H1 (cell line): ENCODE measurements at regions not wholly inside any gene's neighbourhood (a gene's known extent, or its start where the extent isn't known, plus 50 kb on each side); places are given as distances from the start of the nearest gene placed in this dataset.

Experiments
- CTCF ChIA-PET: fragments of 300-600 bp; sonication (Branson Sonifier 250); formaldehyde crosslinking; loops from one replicate; lab custom pipeline; 2021; ENCODE audit not compliant: partially characterized antibody; lab: Charles Lee
- POLR2A ChIA-PET: fragments of 300-600 bp; sonication (Branson Sonifier 250); formaldehyde crosslinking; loops from one replicate; lab custom pipeline; 2021; ENCODE audit warnings: inconsistent platforms; ENCODE audit not compliant: partially characterized antibody; lab: Charles Lee
- DNase-seq, 2 experiments: peaks; one replicate each; pipeline versions ENCODE4 v3.0.0 to v3.0.0-alpha.2; 2010 to 2022; ENCODE audit warnings: low spot score in 2 of 2, low read depth in 1 of 2, mixed read lengths in 1 of 2
- FAIRE-seq: peaks from 2 replicates; lab custom pipeline; 2011; peaks lifted over from hg19 to GRCh38; lab: Jason Lieb, UNC
- H2AFZ ChIP-seq: 2 replicates; pipeline ENCODE4 v1.8.1; 2012; ENCODE audit warnings: low read length, inconsistent platforms
- H2AK5ac ChIP-seq: 2 replicates; pipeline ENCODE4 v1.6.1; 2013; ENCODE audit warnings: low read depth, low read length
- H2BK120ac ChIP-seq: replicated peaks from 2 replicates; pipeline ENCODE3; 2013; ENCODE audit warnings: low read depth, low read length, inconsistent platforms
- H2BK12ac ChIP-seq: 2 replicates; pipeline ENCODE4 v1.6.1; 2013; ENCODE audit warnings: low read depth, low read length
- H2BK15ac ChIP-seq: 2 replicates; pipeline ENCODE4 v1.6.1; 2013; ENCODE audit warnings: low read length
- H2BK20ac ChIP-seq: 2 replicates; pipeline ENCODE4 v1.6.1; 2013; ENCODE audit warnings: low read length
- H2BK5ac ChIP-seq: 2 replicates; pipeline ENCODE4 v1.6.1; 2013; ENCODE audit warnings: low read depth, low read length
- H3K14ac ChIP-seq: 2 replicates; pipeline ENCODE4 v1.6.1; 2013; ENCODE audit warnings: inconsistent platforms; ENCODE audit not compliant: insufficient read length
- H3K18ac ChIP-seq: 2 replicates; pipeline ENCODE4 v1.6.1; 2013; ENCODE audit warnings: low read length; ENCODE audit errors: extremely low read depth
- H3K23ac ChIP-seq: 2 replicates; pipeline ENCODE4 v1.6.1; 2013; ENCODE audit warnings: inconsistent platforms; ENCODE audit not compliant: insufficient read length
- H3K23me2 ChIP-seq: 2 replicates; pipeline ENCODE4 v1.6.1; 2013; ENCODE audit warnings: low read depth, low read length
- H3K27ac ChIP-seq: 2 replicates; pipeline ENCODE4 v1.6.1; 2011; ENCODE audit warnings: low read depth, low read length, inconsistent platforms
- H3K27me3 ChIP-seq, 4 experiments: replicated peaks in 1 of 4; 1 replicate in 1 of 4; 2 replicates in 3 of 4; pipeline versions ENCODE4 v1.6.1 to v1.8.1; 2011 to 2013; ENCODE audit warnings: low read length in 3 of 4, mild to moderate bottlenecking in 3 of 4, inconsistent platforms in 2 of 4, mixed read lengths in 2 of 4, moderate library complexity in 1 of 4; ENCODE audit not compliant: control insufficient read depth in 3 of 4, insufficient read depth in 3 of 4; ENCODE audit errors: extremely low read depth in 1 of 4
- H3K36me3 ChIP-seq, 4 experiments: 2 replicates each; pipeline versions ENCODE4 v1.6.1 to v1.8.1; 2011 to 2013; ENCODE audit warnings: mild to moderate bottlenecking in 4 of 4, low read length in 3 of 4, moderate library complexity in 2 of 4, control low read depth in 1 of 4, inconsistent platforms in 1 of 4; ENCODE audit not compliant: insufficient read depth in 4 of 4, control insufficient read depth in 2 of 4
- H3K4ac ChIP-seq: replicated peaks from 2 replicates; pipeline ENCODE3; 2013; ENCODE audit warnings: low read length, low read depth, mixed read lengths, inconsistent platforms; ENCODE audit not compliant: insufficient read length
- H3K4me1 ChIP-seq, 4 experiments: replicated peaks in 1 of 4; 1 replicate in 1 of 4; 2 replicates in 3 of 4; pipeline versions ENCODE4 v1.6.1 to v1.8.1; 2011 to 2013; ENCODE audit warnings: low read length in 3 of 4, inconsistent platforms in 2 of 4, mixed read lengths in 1 of 4; ENCODE audit not compliant: insufficient read depth in 4 of 4, control insufficient read depth in 3 of 4
- H3K4me2 ChIP-seq, 2 experiments: 2 replicates each; pipeline versions ENCODE4 v1.6.1 to v1.8.1; 2011 to 2013; ENCODE audit warnings: low read depth in 2 of 2, low read length in 2 of 2, control low read depth in 1 of 2, inconsistent platforms in 1 of 2, mild to moderate bottlenecking in 1 of 2; ENCODE audit not compliant: insufficient read depth in 1 of 2
- H3K4me3 ChIP-seq, 4 experiments: fragments of 200-600, 300-600 bp in 1 of 4; sonication (generic), shearing (Covaris generic), sonication (Bioruptor Twin) in 1 of 4; 2 replicates each; pipeline versions ENCODE4 v1.5.1 to v1.8.1; 2011 to 2016; ENCODE audit warnings: low read length in 4 of 4, low read depth in 3 of 4, control low read depth in 2 of 4, inconsistent platforms in 2 of 4, mild to moderate bottlenecking in 2 of 4, mixed read lengths in 1 of 4, moderate library complexity in 1 of 4; ENCODE audit not compliant: insufficient read depth in 2 of 4; ENCODE audit errors: extremely low read depth in 1 of 4
- H3K56ac ChIP-seq: replicated peaks from 2 replicates; pipeline ENCODE3; 2013; ENCODE audit warnings: low read depth, mild to moderate bottlenecking, mixed read lengths, low read length, inconsistent platforms; ENCODE audit not compliant: insufficient read length
- H3K79me1 ChIP-seq: 2 replicates; pipeline ENCODE4 v1.6.1; 2013; ENCODE audit warnings: low read depth, low read length, control low read depth
- H3K79me2 ChIP-seq, 2 experiments: 2 replicates each; pipeline versions ENCODE4 v1.6.1 to v1.8.1; 2012 to 2013; ENCODE audit warnings: low read length in 2 of 2, mild to moderate bottlenecking in 2 of 2, inconsistent platforms in 1 of 2; ENCODE audit not compliant: insufficient read depth in 2 of 2, control insufficient read depth in 1 of 2
- H3K9ac ChIP-seq, 4 experiments: replicated peaks in 1 of 4; 1 replicate in 1 of 4; 2 replicates in 3 of 4; pipeline versions ENCODE4 v1.6.1 to v1.8.1; 2011 to 2013; ENCODE audit warnings: low read depth in 3 of 4, low read length in 3 of 4, control low read depth in 2 of 4, mild to moderate bottlenecking in 2 of 4, moderate library complexity in 2 of 4, inconsistent platforms in 1 of 4; ENCODE audit errors: extremely low read depth in 1 of 4
- H3K9me3 ChIP-seq, 2 experiments: 2 replicates each; pipeline versions ENCODE4 v1.6.1 to v1.8.1; 2012 to 2013; ENCODE audit warnings: mild to moderate bottlenecking in 2 of 2, moderate library complexity in 2 of 2, control low read depth in 1 of 2, inconsistent platforms in 1 of 2, low read depth in 1 of 2, low read length in 1 of 2, mixed read lengths in 1 of 2; ENCODE audit not compliant: insufficient read depth in 2 of 2
- H4K20me1 ChIP-seq, 2 experiments: replicated peaks in 1 of 2; 2 replicates each; pipeline versions ENCODE3 to v1.8.1; 2011 to 2013; ENCODE audit warnings: inconsistent platforms in 2 of 2, low read length in 2 of 2, mild to moderate bottlenecking in 1 of 2; ENCODE audit not compliant: insufficient read depth in 2 of 2, control insufficient read depth in 1 of 2
- H4K5ac ChIP-seq: 2 replicates; pipeline ENCODE4 v1.6.1; 2013; ENCODE audit warnings: low read length, low read depth, mixed read lengths, inconsistent platforms; ENCODE audit not compliant: insufficient read length
- H4K8ac ChIP-seq: 2 replicates; pipeline ENCODE4 v1.8.0; 2013; ENCODE audit warnings: mild to moderate bottlenecking, moderate library complexity, low read length, inconsistent platforms; ENCODE audit not compliant: insufficient read depth; ENCODE audit errors: extremely low read depth
- H4K91ac ChIP-seq: replicated peaks from 2 replicates; pipeline ENCODE3; 2013; ENCODE audit warnings: low read length, mixed read lengths, inconsistent platforms; ENCODE audit not compliant: insufficient read length
- RFX5 ChIP-seq: IDR thresholded peaks from 2 replicates; pipeline ENCODE4 v1.6.1; 2011; ENCODE audit warnings: low read depth, low read length, improper control_type of control experiment, borderline replicate concordance
- RXRA ChIP-seq: IDR thresholded peaks from 2 replicates; pipeline ENCODE4 v1.6.1; 2011; ENCODE audit warnings: low read depth, mild to moderate bottlenecking, low read length, moderate library complexity; ENCODE audit not compliant: insufficient read depth
- SIX5 ChIP-seq: IDR thresholded peaks from 2 replicates; pipeline ENCODE4 v1.6.1; 2011; ENCODE audit warnings: mild to moderate bottlenecking, low read depth, low read length
- SRF ChIP-seq: IDR thresholded peaks from 2 replicates; pipeline ENCODE4 v1.6.1; 2011; ENCODE audit warnings: mild to moderate bottlenecking, low read depth, low read length, moderate library complexity
- YY1 ChIP-seq: IDR thresholded peaks from 2 replicates; pipeline ENCODE4 v1.6.1; 2011; ENCODE audit warnings: low read depth, mild to moderate bottlenecking, low read length
- WGBS, 2 experiments: shearing (Covaris generic) in 1 of 2; methylation state at CpG; one replicate each; pipeline versions ENCODE4 v1.1.6 to v1.1.7; 2013 to 2015; ENCODE audit warnings: low lambda C conversion rate in 2 of 2, mixed read lengths in 2 of 2, inconsistent platforms in 1 of 2, low coverage in 1 of 2, missing lambda C conversion rate in 1 of 2; ENCODE audit not compliant: insufficient replicate concordance in 2 of 2, insufficient coverage in 1 of 2, insufficient read length in 1 of 2; ENCODE audit errors: extremely low coverage in 1 of 2, missing lambda C conversion rate in 1 of 2; 5-methylcytosine and 5-hydroxymethylcytosine counted together

- H2BK20ac ChIP-seq, result no peak overlapping the region
- H3K56ac ChIP-seq, result no peak overlapping the region
- no peak overlapping the region for H3K4me3 ChIP-seq
- H3K9me3 ChIP-seq, result no peaks in the 10 kb centered on the region
- H3K27me3 ChIP-seq, result no peaks in the 10 kb centered on the region
- no peak overlapping the region for H3K4ac ChIP-seq
- H3K27ac ChIP-seq, result no peak overlapping the region
- H2BK120ac ChIP-seq, result no peak overlapping the region
- H3K9ac ChIP-seq, result no peak overlapping the region
- H2AFZ ChIP-seq, result no peak overlapping the region
- H4K91ac ChIP-seq, result no peak overlapping the region
- no peaks in the 10 kb centered on the region for H3K4me1 ChIP-seq
- no peak overlapping the region for H3K23ac ChIP-seq
- ChIA-PET CTCF (interaction anchor here (0.5 to 1.1 kb wide), 3 partner anchors 36 to 1016 kb away, joined by 3 read pairs; no protein-coding TSS in a partner anchor), POLR2A (no interaction called here)
- no peak overlapping the region for H2BK15ac ChIP-seq
- H4K5ac ChIP-seq, result no peak overlapping the region
- no peak for DNase-seq
- H3K23me2 ChIP-seq, result no peaks in the 10 kb centered on the region
- H2BK12ac ChIP-seq, result no peak overlapping the region
- H4K8ac ChIP-seq, result no peak overlapping the region
- no peak for FAIRE-seq
- no peak overlapping the region for H2BK5ac ChIP-seq
- H3K36me3 ChIP-seq, result no peaks in the 10 kb centered on the region
- H4K20me1 ChIP-seq, result no peaks in the 10 kb centered on the region
- H3K79me2 ChIP-seq, result no peaks in the 10 kb centered on the region
- no peaks in the 10 kb centered on the region for H3K79me1 ChIP-seq
- H2AK5ac ChIP-seq, result no peak overlapping the region
- H3K4me2 ChIP-seq, result no peak overlapping the region
- no peak overlapping the region for H3K18ac ChIP-seq
- WGBS, 2 experiments, result 94% methylated on average over 5 of the region's 5 CpGs; no CpG with 5 or more reads in 1 of the 2 experiments
- H3K14ac ChIP-seq, result no peak overlapping the region
- TF ChIP-seq SIX5, result no peak
- no peak for TF ChIP-seq RXRA
- no peak for TF ChIP-seq RFX5
- no peak for TF ChIP-seq SRF
- TF ChIP-seq YY1, result no peak
Observed at GRCh38 chr22:34070051-34070450, 149.8 kb upstream of the LARGE1 start.
